ENCODE measurements at regions not wholly inside any gene's neighbourhood (a gene's known extent, or its start where the extent isn't known, plus 50 kb on each side); places are given as distances from the start of the nearest gene placed in this dataset.

DNA sequence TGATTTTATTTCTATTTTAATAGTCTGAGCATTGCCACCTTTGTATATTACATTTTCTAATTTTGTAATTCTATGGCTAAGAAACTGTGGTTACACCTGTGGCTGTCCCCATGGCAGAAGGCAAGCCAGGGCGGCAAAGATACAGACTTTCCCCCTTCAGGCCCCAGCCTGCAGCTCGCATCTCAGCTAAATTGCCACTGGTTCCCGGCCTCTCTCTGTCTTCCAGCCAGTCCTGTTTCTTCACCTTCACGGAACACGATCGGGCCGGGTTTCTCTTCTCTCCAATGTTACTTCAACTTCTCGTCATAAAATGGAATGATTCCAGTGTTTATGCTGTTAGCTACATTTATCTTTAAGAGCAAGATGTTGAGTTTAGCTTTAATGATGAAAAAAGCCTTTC lies 124.5 kb upstream of the ZNF507 start:
- Histone ChIP-seq H2AFZ (ENCODE audit: low read depth, low read length) (no peak overlapping the region), H3K4me1 (ENCODE audit: low read length) (no peaks in the 10 kb centered on the region), H3K4me2 (ENCODE audit: low read length) (no peak overlapping the region), H4K20me1 (ENCODE audit: insufficient read depth, low read length) (no peaks in the 10 kb centered on the region), H3K9ac (ENCODE audit: low read length) (no peak overlapping the region), H3K9me3 (ENCODE audit: insufficient read depth, low read length) (no peaks in the 10 kb centered on the region), H3K79me2 (ENCODE audit: low read length) (no peaks in the 10 kb centered on the region), H3K27me3 (ENCODE audit: low read depth, low read length) (peaks cover 3% of the 10 kb centered on the region; the same call in 1 of the 2 replicates), H3K4me3 (ENCODE audit: low read length) (no peak overlapping the region), H3K27ac (ENCODE audit: low read length) (no peak overlapping the region), H3K36me3 (replicated peaks; ENCODE audit: low read depth, low read length) (no peaks in the 10 kb centered on the region)
- TF ChIP-seq EZH2phosphoT487 (IDR thresholded peaks at IDR 0.05; ENCODE audit: low read depth), result no peak
- TF ChIP-seq, protein P1, sequence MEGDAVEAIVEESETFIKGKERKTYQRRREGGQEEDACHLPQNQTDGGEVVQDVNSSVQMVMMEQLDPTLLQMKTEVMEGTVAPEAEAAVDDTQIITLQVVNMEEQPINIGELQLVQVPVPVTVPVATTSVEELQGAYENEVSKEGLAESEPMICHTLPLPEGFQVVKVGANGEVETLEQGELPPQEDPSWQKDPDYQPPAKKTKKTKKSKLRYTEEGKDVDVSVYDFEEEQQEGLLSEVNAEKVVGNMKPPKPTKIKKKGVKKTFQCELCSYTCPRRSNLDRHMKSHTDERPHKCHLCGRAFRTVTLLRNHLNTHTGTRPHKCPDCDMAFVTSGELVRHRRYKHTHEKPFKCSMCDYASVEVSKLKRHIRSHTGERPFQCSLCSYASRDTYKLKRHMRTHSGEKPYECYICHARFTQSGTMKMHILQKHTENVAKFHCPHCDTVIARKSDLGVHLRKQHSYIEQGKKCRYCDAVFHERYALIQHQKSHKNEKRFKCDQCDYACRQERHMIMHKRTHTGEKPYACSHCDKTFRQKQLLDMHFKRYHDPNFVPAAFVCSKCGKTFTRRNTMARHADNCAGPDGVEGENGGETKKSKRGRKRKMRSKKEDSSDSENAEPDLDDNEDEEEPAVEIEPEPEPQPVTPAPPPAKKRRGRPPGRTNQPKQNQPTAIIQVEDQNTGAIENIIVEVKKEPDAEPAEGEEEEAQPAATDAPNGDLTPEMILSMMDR (IDR thresholded peaks at IDR 0.05; ENCODE audit: low read depth, low read length), result no peak

DNA sequence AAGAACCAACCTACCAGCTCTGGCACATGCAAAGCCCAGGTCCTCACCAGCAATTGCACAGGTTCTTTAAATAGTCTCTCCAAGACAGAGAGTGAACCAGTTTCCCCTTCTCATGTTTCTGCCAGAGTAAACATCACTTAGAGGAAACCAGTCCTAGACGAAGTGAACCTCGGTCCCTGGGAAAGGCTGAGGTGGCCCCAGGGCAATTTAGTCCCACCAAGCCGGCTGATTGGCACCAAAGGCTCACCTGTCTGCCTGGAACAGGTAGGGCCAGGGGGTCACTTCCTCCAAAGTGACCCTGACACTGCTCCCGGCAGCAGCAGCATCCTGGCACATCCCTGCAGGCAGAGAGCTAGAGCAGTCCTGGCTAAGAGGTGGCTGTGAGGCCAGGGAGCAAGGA lies 122.9 kb upstream of the ZNF507 start:
- Histone ChIP-seq H3K4me1 (ENCODE audit: low read length) (no peaks in the 10 kb centered on the region), H4K20me1 (ENCODE audit: insufficient read depth, low read length) (no peaks in the 10 kb centered on the region), H3K9me3 (ENCODE audit: insufficient read depth, low read length) (no peaks in the 10 kb centered on the region), H3K36me3 (replicated peaks; ENCODE audit: low read depth, low read length) (no peaks in the 10 kb centered on the region), H3K27me3 (ENCODE audit: low read depth, low read length) (peaks cover 3% of the 10 kb centered on the region; the same call in 1 of the 2 replicates), H3K9ac (ENCODE audit: low read length) (no peak overlapping the region), H3K4me2 (ENCODE audit: low read length) (no peak overlapping the region), H3K79me2 (ENCODE audit: low read length) (no peaks in the 10 kb centered on the region), H2AFZ (ENCODE audit: low read depth, low read length) (no peak overlapping the region), H3K4me3 (ENCODE audit: low read length) (no peak overlapping the region), H3K27ac (ENCODE audit: low read length) (no peak overlapping the region)
- TF ChIP-seq EZH2phosphoT487 (IDR thresholded peaks at IDR 0.05; ENCODE audit: low read depth), result no peak
- TF ChIP-seq, protein P1 (IDR thresholded peaks at IDR 0.05; ENCODE audit: low read depth, low read length), result no peak

DNA sequence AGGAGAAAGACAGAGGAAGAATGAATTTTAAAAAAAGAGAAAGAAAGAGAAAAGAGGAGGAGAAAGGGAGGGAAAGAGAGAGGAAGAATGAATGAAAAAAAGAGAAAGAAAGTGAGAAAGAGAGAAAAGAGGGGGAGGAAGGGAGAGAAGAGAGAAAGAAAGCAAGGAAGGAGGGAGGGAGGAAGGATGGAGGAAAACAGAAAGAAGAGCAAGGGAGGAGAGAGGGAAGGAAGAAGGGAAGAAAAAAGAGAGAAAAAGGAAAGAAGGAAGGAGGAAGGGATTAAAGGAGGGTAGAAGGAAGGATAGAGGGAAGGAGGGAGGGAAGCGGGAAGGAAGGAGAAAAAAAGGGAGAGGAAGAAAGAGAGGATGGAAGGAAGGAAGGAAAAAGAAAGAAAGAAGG lies 122.3 kb upstream of the ZNF507 start:
- no peak overlapping the region for H2AFZ ChIP-seq (ENCODE audit: low read depth, low read length)
- H3K9me3 ChIP-seq (ENCODE audit: insufficient read depth, low read length), result no peaks in the 10 kb centered on the region
- no peaks in the 10 kb centered on the region for H3K79me2 ChIP-seq (ENCODE audit: low read length)
- H3K4me2 ChIP-seq (ENCODE audit: low read length), result no peak overlapping the region
- no peak overlapping the region for H3K27ac ChIP-seq (ENCODE audit: low read length)
- peaks cover 3% of the 10 kb centered on the region; the same call in 1 of the 2 replicates for H3K27me3 ChIP-seq (ENCODE audit: low read depth, low read length)
- H3K4me1 ChIP-seq (ENCODE audit: low read length), result no peaks in the 10 kb centered on the region
- H4K20me1 ChIP-seq (ENCODE audit: insufficient read depth, low read length), result no peaks in the 10 kb centered on the region
- TF ChIP-seq, protein P1 (IDR thresholded peaks at IDR 0.05; ENCODE audit: low read depth, low read length), result no peak
- no peak for TF ChIP-seq EZH2phosphoT487 (IDR thresholded peaks at IDR 0.05; ENCODE audit: low read depth)
- no peaks in the 10 kb centered on the region for H3K36me3 ChIP-seq (replicated peaks; ENCODE audit: low read depth, low read length)
- no peak overlapping the region for H3K9ac ChIP-seq (ENCODE audit: low read length)
- H3K4me3 ChIP-seq (ENCODE audit: low read length), result no peak overlapping the region

DNA sequence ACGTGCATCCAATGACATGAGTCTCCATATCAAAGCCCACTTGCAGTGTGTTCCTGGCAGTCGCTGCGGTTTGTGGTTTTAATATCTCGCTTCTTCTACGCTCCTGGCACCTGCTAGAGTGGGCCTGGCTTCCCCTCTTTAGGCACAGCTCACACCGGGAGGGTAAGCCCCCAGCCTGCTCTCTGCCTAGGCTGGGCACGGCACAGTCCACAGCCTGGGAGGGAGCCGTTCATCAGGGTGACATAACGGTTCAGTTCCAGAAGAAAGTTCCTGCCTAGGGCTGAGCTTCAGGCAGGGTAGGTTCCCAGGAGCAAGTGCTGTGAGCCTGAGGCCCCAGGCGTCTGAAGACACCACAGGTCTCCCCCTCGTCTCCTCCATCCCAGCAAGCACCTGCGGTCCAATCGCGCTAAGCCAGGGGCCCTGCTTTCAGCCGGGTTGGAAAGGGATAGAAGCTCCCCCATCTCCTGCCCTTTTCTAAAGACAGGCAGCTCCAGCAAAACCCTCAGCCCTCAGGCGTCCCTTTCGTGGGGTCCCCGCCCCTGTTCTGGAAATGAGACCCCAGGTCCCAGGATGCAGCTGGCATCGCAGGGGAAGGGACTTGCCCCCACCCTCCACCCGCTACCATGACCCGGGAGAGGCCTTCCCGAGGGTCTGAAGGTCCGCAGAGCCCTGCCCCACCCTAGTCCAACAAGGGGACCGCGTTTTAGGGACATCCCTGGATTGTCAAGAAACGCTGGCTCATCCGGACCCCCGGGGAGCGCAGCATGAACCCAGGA lies 121.6 kb upstream of the ZNF507 start:
- H3K4me3 ChIP-seq (ENCODE audit: low read length), result no peak overlapping the region

More for the DNA sequence above, 121.6 kb upstream of the ZNF507 start:
- Histone ChIP-seq H3K79me2 (ENCODE audit: low read length) (no peaks in the 10 kb centered on the region), H3K4me2 (ENCODE audit: low read length) (no peak overlapping the region), H3K9me3 (ENCODE audit: insufficient read depth, low read length) (no peaks in the 10 kb centered on the region), H2AFZ (ENCODE audit: low read depth, low read length) (no peak overlapping the region), H3K27ac (ENCODE audit: low read length) (no peak overlapping the region), H3K27me3 (ENCODE audit: low read depth, low read length) (peaks cover 3% of the 10 kb centered on the region; the same call in 1 of the 2 replicates), H3K9ac (ENCODE audit: low read length) (no peak overlapping the region), H4K20me1 (ENCODE audit: insufficient read depth, low read length) (no peaks in the 10 kb centered on the region), H3K4me1 (ENCODE audit: low read length) (no peaks in the 10 kb centered on the region), H3K36me3 (replicated peaks; ENCODE audit: low read depth, low read length) (no peaks in the 10 kb centered on the region)
- TF ChIP-seq EZH2phosphoT487 (IDR thresholded peaks at IDR 0.05; ENCODE audit: low read depth), result no peak

Measured in OCI-LY3 (cell line).